Progenitor cell of endocrine pancreas (in vitro differentiated cells): ENCODE measurements at regions not wholly inside any gene's neighbourhood (a gene's known extent, or its start where the extent isn't known, plus 50 kb on each side); places are given as distances from the start of the nearest gene placed in this dataset.
"Not testable (repeated sequence)": the region's sequence is repeated elsewhere in the genome, so short reads cannot be mapped to it uniquely, and the experiment has no call there.

Experiments used
- DNase-seq: peaks from one replicate; pipeline ENCODE4 v3.0.0; 2021; ENCODE audit warnings: low spot score; ENCODE audit not compliant: unreplicated experiment
- H3K27ac Mint-ChIP-seq: 2 replicates; pipeline ENCODE4 v1.8.0; 2021; ENCODE audit warnings: mild to moderate bottlenecking, moderate library complexity, mixed read lengths
- H3K27me3 Mint-ChIP-seq: 2 replicates; pipeline ENCODE4 v1.8.0; 2021; ENCODE audit warnings: mixed read lengths
- H3K36me3 Mint-ChIP-seq: 2 replicates; pipeline ENCODE4 v1.8.0; 2022; ENCODE audit warnings: mixed read lengths; ENCODE audit not compliant: insufficient read depth
- H3K4me1 Mint-ChIP-seq: 2 replicates; pipeline ENCODE4 v1.8.0; 2021; ENCODE audit warnings: low read depth, mixed read lengths
- H3K4me3 Mint-ChIP-seq: 2 replicates; pipeline ENCODE4 v1.8.0; 2021; ENCODE audit warnings: low read depth, mild to moderate bottlenecking, moderate library complexity, mixed read lengths
- H3K9me3 Mint-ChIP-seq: 2 replicates; pipeline ENCODE4 v1.8.0; 2021; ENCODE audit warnings: low read depth, mixed read lengths
- CTCF ChIP-seq: fragments of 200-600 bp; sonication (generic); IDR thresholded peaks from one replicate; pipeline ENCODE4 v1.5.0; 2021; ENCODE audit warnings: antibody characterized with exemption, mild to moderate bottlenecking; ENCODE audit not compliant: unreplicated experiment

DNA sequence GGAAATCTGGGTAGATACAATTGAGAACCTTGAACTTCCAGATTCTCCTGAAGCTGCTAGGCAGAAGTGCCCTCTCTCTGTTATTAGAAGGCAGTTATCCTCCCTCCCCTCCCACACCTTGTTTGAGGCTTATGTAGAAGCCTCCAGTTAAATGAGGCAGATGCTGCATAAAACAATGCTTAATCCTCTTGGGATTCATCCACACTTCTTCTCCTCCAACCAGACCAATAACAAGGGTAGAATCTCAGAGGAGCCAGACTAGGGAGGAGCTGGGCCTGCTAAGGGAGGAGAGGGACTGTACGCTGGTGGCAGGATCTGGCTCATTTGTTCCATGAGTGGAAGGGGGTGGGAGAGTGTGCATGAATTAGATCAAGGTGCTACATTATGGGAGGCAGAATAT lies 88.3 kb upstream of the PRR23C start:
- DNase-seq, result no peak
- Mint-ChIP-seq H3K9me3 (no peaks in the 10 kb centered on the region), H3K4me3 (no peak overlapping the region), H3K27ac (no peak overlapping the region), H3K36me3 (no peaks in the 10 kb centered on the region), H3K27me3 (peaks cover 19% of the 10 kb centered on the region), H3K4me1 (no peaks in the 10 kb centered on the region)
- no peak for TF ChIP-seq CTCF

GRCh38 chr3:139134678-139135372 lies 90.1 kb upstream of the PRR23C start:
- DNase-seq, result no peak
- no peaks in the 10 kb centered on the region for H3K36me3 Mint-ChIP-seq
- TF ChIP-seq CTCF, result no peak
- no peak overlapping the region for H3K27ac Mint-ChIP-seq
- H3K4me1 Mint-ChIP-seq, result no peaks in the 10 kb centered on the region
- H3K4me3 Mint-ChIP-seq, result no peak overlapping the region
- H3K27me3 Mint-ChIP-seq, result peaks cover 11% of the 10 kb centered on the region
- H3K9me3 Mint-ChIP-seq, result no peaks in the 10 kb centered on the region

DNA sequence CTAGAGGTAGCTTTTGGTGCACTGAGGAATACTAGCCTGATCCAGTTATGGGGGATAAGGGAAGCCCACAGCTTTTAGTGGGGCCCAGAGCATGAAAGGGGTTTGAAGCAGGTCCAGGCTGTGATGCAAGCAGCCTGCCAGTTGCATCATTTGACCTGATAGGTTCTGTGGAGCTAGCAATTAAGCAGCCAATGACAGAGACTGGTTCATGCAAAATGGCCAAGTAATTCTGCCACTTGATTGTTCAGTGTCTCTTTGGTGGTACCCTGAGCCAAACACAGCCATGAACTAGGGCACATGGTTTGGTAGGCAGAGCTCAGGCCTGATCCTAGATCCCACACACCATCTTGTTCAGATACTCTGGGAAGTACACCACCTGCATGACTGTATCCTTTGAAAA lies 91.0 kb upstream of the PRR23C start:
- no peak for DNase-seq
- no peaks in the 10 kb centered on the region for H3K4me1 Mint-ChIP-seq
- H3K9me3 Mint-ChIP-seq, result no peaks in the 10 kb centered on the region
- no peak for TF ChIP-seq CTCF
- no peak overlapping the region for H3K4me3 Mint-ChIP-seq
- H3K27me3 Mint-ChIP-seq, result peaks cover 7% of the 10 kb centered on the region
- H3K27ac Mint-ChIP-seq, result no peak overlapping the region
- H3K36me3 Mint-ChIP-seq, result no peaks in the 10 kb centered on the region

GRCh38 chr3:139136469-139137202 lies 91.9 kb upstream of the PRR23C start:
- H3K9me3 Mint-ChIP-seq, result no peaks in the 10 kb centered on the region
- no peak overlapping the region for H3K27ac Mint-ChIP-seq
- peaks cover 11% of the 10 kb centered on the region for H3K27me3 Mint-ChIP-seq
- no peak for DNase-seq
- H3K4me1 Mint-ChIP-seq, result no peaks in the 10 kb centered on the region
- no peaks in the 10 kb centered on the region for H3K36me3 Mint-ChIP-seq
- TF ChIP-seq CTCF, result no peak
- no peak overlapping the region for H3K4me3 Mint-ChIP-seq

- no peak for DNase-seq
- no peaks in the 10 kb centered on the region for H3K9me3 Mint-ChIP-seq
- no peak overlapping the region for H3K27ac Mint-ChIP-seq
- H3K27me3 Mint-ChIP-seq, result peaks cover 7% of the 10 kb centered on the region
- no peak for TF ChIP-seq CTCF
- no peaks in the 10 kb centered on the region for H3K4me1 Mint-ChIP-seq
- H3K4me3 Mint-ChIP-seq, result no peak overlapping the region
- H3K36me3 Mint-ChIP-seq, result no peaks in the 10 kb centered on the region
Observed at GRCh38 chr3:139140553-139140952, 95.9 kb upstream of the PRR23C start.

- DNase-seq, H3K27ac Mint-ChIP-seq, H3K9me3 Mint-ChIP-seq, H3K4me3 Mint-ChIP-seq, H3K4me1 Mint-ChIP-seq, H3K36me3 Mint-ChIP-seq: not testable (repeated sequence)
- H3K27me3 Mint-ChIP-seq, result peaks cover 11% of the 10 kb centered on the region
Observed at GRCh38 chr3:139145980-139146379, 101.3 kb upstream of the PRR23C start.
